ENCODE measurements at regions not wholly inside any gene's neighbourhood (a gene's known extent, or its start where the extent isn't known, plus 50 kb on each side); places are given as distances from the start of the nearest gene placed in this dataset.

DNA sequence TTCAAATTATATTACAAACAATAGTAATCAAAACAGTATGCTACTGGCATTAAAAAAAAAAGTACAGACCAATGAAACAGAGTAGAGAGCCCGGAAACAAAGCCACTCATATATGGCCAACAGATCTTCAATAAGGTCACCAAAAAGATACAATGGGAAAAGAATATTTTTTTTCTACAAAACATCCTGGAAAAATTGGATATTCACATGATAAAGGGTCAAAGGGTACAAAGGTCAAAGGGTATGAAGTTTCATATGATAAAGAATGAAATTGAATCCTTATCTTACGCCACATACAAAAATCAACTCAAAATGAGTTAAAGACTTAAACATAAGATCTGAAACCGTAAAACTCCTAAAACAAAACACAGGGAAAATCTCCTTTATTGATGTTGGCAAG is 168.5 kb upstream of the PELI2 start:
- Histone ChIP-seq H3K4me1 (ENCODE audit: insufficient read depth, low read length) (no peaks in the 10 kb centered on the region), H3K4me2 (ENCODE audit: low read length) (no peak overlapping the region), H3K27ac (ENCODE audit: low read depth, low read length) (no peak overlapping the region), H3K27me3 (ENCODE audit: insufficient read depth, low read length) (peaks cover 2% of the 10 kb centered on the region), H4K20me1 (ENCODE audit: insufficient read depth, low read length) (no peaks in the 10 kb centered on the region), H3K36me3 (ENCODE audit: insufficient read depth, low read length) (no peaks in the 10 kb centered on the region), H3K4me3 (ENCODE audit: insufficient read depth, low read depth, low read length) (no peak overlapping the region), H3K79me2 (ENCODE audit: insufficient read depth, low read length) (no peaks in the 10 kb centered on the region), H3K9me3 (ENCODE audit: insufficient read depth, low read depth, low read length) (no peaks in the 10 kb centered on the region), H2AFZ (ENCODE audit: low read depth, low read length) (no peak overlapping the region), H3K9ac (ENCODE audit: low read length) (no peak overlapping the region)
- no peak for TF ChIP-seq EZH2 (IDR thresholded peaks at IDR 0.05; ENCODE audit: insufficient read depth, low read length)
- TF ChIP-seq, protein P1, sequence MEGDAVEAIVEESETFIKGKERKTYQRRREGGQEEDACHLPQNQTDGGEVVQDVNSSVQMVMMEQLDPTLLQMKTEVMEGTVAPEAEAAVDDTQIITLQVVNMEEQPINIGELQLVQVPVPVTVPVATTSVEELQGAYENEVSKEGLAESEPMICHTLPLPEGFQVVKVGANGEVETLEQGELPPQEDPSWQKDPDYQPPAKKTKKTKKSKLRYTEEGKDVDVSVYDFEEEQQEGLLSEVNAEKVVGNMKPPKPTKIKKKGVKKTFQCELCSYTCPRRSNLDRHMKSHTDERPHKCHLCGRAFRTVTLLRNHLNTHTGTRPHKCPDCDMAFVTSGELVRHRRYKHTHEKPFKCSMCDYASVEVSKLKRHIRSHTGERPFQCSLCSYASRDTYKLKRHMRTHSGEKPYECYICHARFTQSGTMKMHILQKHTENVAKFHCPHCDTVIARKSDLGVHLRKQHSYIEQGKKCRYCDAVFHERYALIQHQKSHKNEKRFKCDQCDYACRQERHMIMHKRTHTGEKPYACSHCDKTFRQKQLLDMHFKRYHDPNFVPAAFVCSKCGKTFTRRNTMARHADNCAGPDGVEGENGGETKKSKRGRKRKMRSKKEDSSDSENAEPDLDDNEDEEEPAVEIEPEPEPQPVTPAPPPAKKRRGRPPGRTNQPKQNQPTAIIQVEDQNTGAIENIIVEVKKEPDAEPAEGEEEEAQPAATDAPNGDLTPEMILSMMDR (IDR thresholded peaks at IDR 0.05; ENCODE audit: insufficient read depth, low read depth, low read length): no peak
- Mint-ChIP-seq H3K4me1 (ENCODE audit: low read depth, unreplicated experiment) (no peaks in the 10 kb centered on the region), H3K9me3 (ENCODE audit: unreplicated experiment) (no peaks in the 10 kb centered on the region), H3K4me3 (ENCODE audit: unreplicated experiment) (no peak overlapping the region), H3K27ac (ENCODE audit: unreplicated experiment) (no peak overlapping the region), H3K27me3 (ENCODE audit: low read depth, unreplicated experiment) (no peaks in the 10 kb centered on the region), H3K36me3 (ENCODE audit: low read depth, unreplicated experiment) (no peaks in the 10 kb centered on the region)
- FAIRE-seq (no peak), DNase-seq (ENCODE audit: low read depth) (no peak)

DNA sequence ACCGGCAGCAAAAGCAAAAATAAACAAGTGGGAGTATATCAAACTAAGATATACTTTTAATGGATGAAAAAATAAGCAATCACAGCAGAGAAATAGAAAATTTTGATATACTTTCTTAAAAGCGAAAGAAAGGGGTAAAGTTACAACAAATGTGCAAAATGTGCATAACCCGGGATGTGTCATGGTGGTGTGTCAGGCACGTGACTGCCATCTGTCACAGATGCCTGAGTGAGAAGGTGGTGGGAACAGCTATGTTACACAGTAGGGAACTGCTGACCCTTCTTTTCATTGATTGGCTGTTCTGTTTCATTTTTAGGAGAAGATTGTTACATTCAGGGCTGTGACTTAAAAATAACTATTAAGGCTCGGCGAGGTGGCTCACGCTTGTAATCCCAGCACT is 168.1 kb upstream of the PELI2 start:
- FAIRE-seq (no peak), DNase-seq (ENCODE audit: low read depth) (no peak)
- H3K27me3 Mint-ChIP-seq (ENCODE audit: low read depth, unreplicated experiment): peaks cover 1% of the 10 kb centered on the region
- H4K20me1 ChIP-seq (ENCODE audit: insufficient read depth, low read length): no peaks in the 10 kb centered on the region
- H3K4me3 Mint-ChIP-seq (ENCODE audit: unreplicated experiment): no peak overlapping the region
- no peak overlapping the region for H3K9ac ChIP-seq (ENCODE audit: low read length)
- no peaks in the 10 kb centered on the region for H3K4me1 Mint-ChIP-seq (ENCODE audit: low read depth, unreplicated experiment)
- H3K36me3 ChIP-seq (ENCODE audit: insufficient read depth, low read length): no peaks in the 10 kb centered on the region
- no peaks in the 10 kb centered on the region for H3K9me3 ChIP-seq (ENCODE audit: insufficient read depth, low read depth, low read length)
- H3K27ac ChIP-seq (ENCODE audit: low read depth, low read length): no peak overlapping the region
- H3K27me3 ChIP-seq (ENCODE audit: insufficient read depth, low read length): peaks cover 2% of the 10 kb centered on the region
- H3K4me2 ChIP-seq (ENCODE audit: low read length): no peak overlapping the region
- no peaks in the 10 kb centered on the region for H3K9me3 Mint-ChIP-seq (ENCODE audit: unreplicated experiment)
- no peak overlapping the region for H2AFZ ChIP-seq (ENCODE audit: low read depth, low read length)
- no peak overlapping the region for H3K4me3 ChIP-seq (ENCODE audit: insufficient read depth, low read depth, low read length)
- H3K4me1 ChIP-seq (ENCODE audit: insufficient read depth, low read length): no peaks in the 10 kb centered on the region
- no peak overlapping the region for H3K27ac Mint-ChIP-seq (ENCODE audit: unreplicated experiment)
- TF ChIP-seq, protein P1 (IDR thresholded peaks at IDR 0.05; ENCODE audit: insufficient read depth, low read depth, low read length): no peak
- TF ChIP-seq EZH2 (IDR thresholded peaks at IDR 0.05; ENCODE audit: insufficient read depth, low read length): no peak
- no peaks in the 10 kb centered on the region for H3K79me2 ChIP-seq (ENCODE audit: insufficient read depth, low read length)
- no peaks in the 10 kb centered on the region for H3K36me3 Mint-ChIP-seq (ENCODE audit: low read depth, unreplicated experiment)

DNA sequence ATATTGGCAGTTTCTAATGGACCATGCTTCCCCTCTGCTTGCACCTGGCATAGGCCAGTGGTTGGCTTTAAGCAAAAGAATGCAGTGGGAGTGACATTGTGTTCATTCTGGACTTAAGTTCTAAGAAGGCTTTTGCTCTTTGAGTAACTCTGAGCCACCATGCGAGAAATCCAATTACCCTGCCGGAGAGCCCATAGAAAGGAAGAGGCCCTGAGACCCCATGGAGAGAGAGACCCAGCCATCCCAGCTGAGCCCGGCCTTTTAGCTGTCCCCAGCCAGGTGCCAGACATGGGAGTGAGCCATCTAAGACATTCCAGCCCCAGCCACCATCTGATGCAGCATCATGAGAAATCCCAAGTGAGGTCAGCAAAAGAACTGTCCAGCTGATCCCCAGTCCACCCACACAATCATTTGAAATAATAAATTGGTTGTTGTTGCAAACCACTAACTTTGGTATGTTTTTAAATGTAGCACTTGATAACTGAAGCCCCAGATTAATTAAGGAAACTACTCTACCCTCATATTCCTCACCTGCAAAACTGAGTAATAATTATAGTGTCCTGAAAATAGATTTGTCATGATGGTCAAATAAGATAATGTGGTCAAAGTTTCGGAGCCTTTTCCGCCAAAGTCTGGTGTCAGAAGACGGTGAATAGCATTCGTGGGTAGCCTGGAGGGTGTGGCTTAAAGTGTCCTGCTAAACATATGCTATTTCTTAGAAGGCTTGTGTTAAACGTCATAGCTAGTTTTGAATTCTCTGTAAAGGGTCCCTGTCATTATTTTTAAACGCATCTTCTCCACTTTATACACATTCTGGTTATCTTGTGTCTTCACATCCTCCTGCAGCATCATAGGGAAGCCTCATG is 166.6 kb upstream of the PELI2 start:
- Histone ChIP-seq H3K9ac (ENCODE audit: low read length) (no peak overlapping the region), H3K27me3 (ENCODE audit: insufficient read depth, low read length) (peaks cover 5% of the 10 kb centered on the region), H4K20me1 (ENCODE audit: insufficient read depth, low read length) (no peaks in the 10 kb centered on the region), H2AFZ (ENCODE audit: low read depth, low read length) (no peak overlapping the region), H3K9me3 (ENCODE audit: insufficient read depth, low read depth, low read length) (no peaks in the 10 kb centered on the region), H3K4me3 (ENCODE audit: insufficient read depth, low read depth, low read length) (no peak overlapping the region), H3K4me1 (ENCODE audit: insufficient read depth, low read length) (no peaks in the 10 kb centered on the region), H3K27ac (ENCODE audit: low read depth, low read length) (no peak overlapping the region), H3K4me2 (ENCODE audit: low read length) (no peak overlapping the region), H3K36me3 (ENCODE audit: insufficient read depth, low read length) (no peaks in the 10 kb centered on the region), H3K79me2 (ENCODE audit: insufficient read depth, low read length) (no peaks in the 10 kb centered on the region)
- Mint-ChIP-seq H3K27ac (ENCODE audit: unreplicated experiment) (no peak overlapping the region), H3K4me3 (ENCODE audit: unreplicated experiment) (no peak overlapping the region), H3K27me3 (ENCODE audit: low read depth, unreplicated experiment) (peaks cover 12% of the 10 kb centered on the region), H3K9me3 (ENCODE audit: unreplicated experiment) (no peaks in the 10 kb centered on the region), H3K4me1 (ENCODE audit: low read depth, unreplicated experiment) (no peaks in the 10 kb centered on the region), H3K36me3 (ENCODE audit: low read depth, unreplicated experiment) (no peaks in the 10 kb centered on the region)
- DNase-seq (ENCODE audit: low read depth) (peak; percentile 57), FAIRE-seq (no peak)
- TF ChIP-seq EZH2 (IDR thresholded peaks at IDR 0.05; ENCODE audit: insufficient read depth, low read length): no peak
